ENCODE measurements at regions not wholly inside any gene's neighbourhood (a gene's known extent, or its start where the extent isn't known, plus 50 kb on each side); places are given as distances from the start of the nearest gene placed in this dataset.

GRCh38 chr4:113846433-113846832 is 84.9 kb upstream of the CAMK2D start:
- no peak for ATAC-seq
- no peak for TF ChIP-seq CREB5 (CRISPR knock-in tag; IDR thresholded peaks at IDR 0.05; ENCODE audit: low read depth)
- no peak for TF ChIP-seq PPARA (CRISPR knock-in tag; IDR thresholded peaks at IDR 0.05; ENCODE audit: borderline replicate concordance)
- no peak for TF ChIP-seq OSR1 (CRISPR knock-in tag; IDR thresholded peaks at IDR 0.05)
- no peak for TF ChIP-seq ZFP3 (CRISPR knock-in tag; IDR thresholded peaks at IDR 0.05)
- no peak for TF ChIP-seq RARB (CRISPR knock-in tag; IDR thresholded peaks at IDR 0.05)
- no peak for TF ChIP-seq ISL1 (CRISPR knock-in tag; IDR thresholded peaks at IDR 0.05)
- no peak for TF ChIP-seq TCF4 (CRISPR knock-in tag; IDR thresholded peaks at IDR 0.05; ENCODE audit: borderline replicate concordance)
- TF ChIP-seq CSDC2 (CRISPR knock-in tag; IDR thresholded peaks at IDR 0.05) = no peak
- no peak for TF ChIP-seq ARNTL (CRISPR knock-in tag; IDR thresholded peaks at IDR 0.05; ENCODE audit: borderline replicate concordance, low read depth)
- no peak for TF ChIP-seq ZFP30 (CRISPR knock-in tag; IDR thresholded peaks at IDR 0.05)
- TF ChIP-seq ESRRG (CRISPR knock-in tag; IDR thresholded peaks at IDR 0.05) = no peak
- no peak for TF ChIP-seq CSRNP3 (CRISPR knock-in tag; IDR thresholded peaks at IDR 0.05)
- TF ChIP-seq, protein P1, sequence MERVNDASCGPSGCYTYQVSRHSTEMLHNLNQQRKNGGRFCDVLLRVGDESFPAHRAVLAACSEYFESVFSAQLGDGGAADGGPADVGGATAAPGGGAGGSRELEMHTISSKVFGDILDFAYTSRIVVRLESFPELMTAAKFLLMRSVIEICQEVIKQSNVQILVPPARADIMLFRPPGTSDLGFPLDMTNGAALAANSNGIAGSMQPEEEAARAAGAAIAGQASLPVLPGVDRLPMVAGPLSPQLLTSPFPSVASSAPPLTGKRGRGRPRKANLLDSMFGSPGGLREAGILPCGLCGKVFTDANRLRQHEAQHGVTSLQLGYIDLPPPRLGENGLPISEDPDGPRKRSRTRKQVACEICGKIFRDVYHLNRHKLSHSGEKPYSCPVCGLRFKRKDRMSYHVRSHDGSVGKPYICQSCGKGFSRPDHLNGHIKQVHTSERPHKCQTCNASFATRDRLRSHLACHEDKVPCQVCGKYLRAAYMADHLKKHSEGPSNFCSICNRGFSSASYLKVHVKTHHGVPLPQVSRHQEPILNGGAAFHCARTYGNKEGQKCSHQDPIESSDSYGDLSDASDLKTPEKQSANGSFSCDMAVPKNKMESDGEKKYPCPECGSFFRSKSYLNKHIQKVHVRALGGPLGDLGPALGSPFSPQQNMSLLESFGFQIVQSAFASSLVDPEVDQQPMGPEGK (CRISPR knock-in tag; IDR thresholded peaks at IDR 0.05; ENCODE audit: borderline replicate concordance) = no peak
- TF ChIP-seq ZC3H10 (CRISPR knock-in tag; IDR thresholded peaks at IDR 0.05) = no peak
- no peak for TF ChIP-seq GLIS3 (CRISPR knock-in tag; IDR thresholded peaks at IDR 0.05)
- no peak for TF ChIP-seq ZNF565 (CRISPR knock-in tag; conservative IDR thresholded peaks at IDR 0.05; ENCODE audit: low read depth)
- TF ChIP-seq TOX (CRISPR knock-in tag; IDR thresholded peaks at IDR 0.05; ENCODE audit: borderline replicate concordance) = no peak
- no peak for TF ChIP-seq TSHZ2 (CRISPR knock-in tag; IDR thresholded peaks at IDR 0.05)
- no peak for TF ChIP-seq SNAI2 (CRISPR knock-in tag; IDR thresholded peaks at IDR 0.05)

GRCh38 chr4:113845138-113845537 is 83.6 kb upstream of the CAMK2D start:
- no peak for ATAC-seq
- TF ChIP-seq, protein P1 (CRISPR knock-in tag; IDR thresholded peaks at IDR 0.05; ENCODE audit: borderline replicate concordance) = no peak
- no peak for TF ChIP-seq SNAI2 (CRISPR knock-in tag; IDR thresholded peaks at IDR 0.05)
- no peak for TF ChIP-seq RARB (CRISPR knock-in tag; IDR thresholded peaks at IDR 0.05)
- TF ChIP-seq CSDC2 (CRISPR knock-in tag; IDR thresholded peaks at IDR 0.05) = no peak
- TF ChIP-seq ZFP3 (CRISPR knock-in tag; IDR thresholded peaks at IDR 0.05) = no peak
- no peak for TF ChIP-seq ESRRG (CRISPR knock-in tag; IDR thresholded peaks at IDR 0.05)
- no peak for TF ChIP-seq PPARA (CRISPR knock-in tag; IDR thresholded peaks at IDR 0.05; ENCODE audit: borderline replicate concordance)
- TF ChIP-seq TOX (CRISPR knock-in tag; IDR thresholded peaks at IDR 0.05; ENCODE audit: borderline replicate concordance) = no peak

DNA sequence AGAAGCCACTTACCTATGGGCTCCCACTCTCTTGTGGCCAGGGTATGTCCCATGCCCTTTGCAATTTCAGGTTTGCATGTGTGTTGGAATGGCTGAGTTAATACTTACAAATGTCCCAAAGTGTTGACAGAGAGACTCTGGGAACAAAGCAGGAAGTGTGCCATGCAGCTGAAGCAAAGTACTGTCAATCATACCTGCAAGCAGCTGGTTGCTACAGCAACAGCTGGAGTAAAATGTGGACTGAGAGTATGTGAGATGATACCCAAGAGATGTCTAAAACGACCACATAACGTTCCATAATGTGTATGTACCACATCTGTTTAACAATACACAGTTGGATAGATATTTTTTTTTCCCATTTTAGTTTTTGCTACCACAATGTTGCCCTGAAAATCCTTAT is 82.8 kb upstream of the CAMK2D start:
- no peak for ATAC-seq
- TF ChIP-seq ZNF70 (CRISPR knock-in tag; IDR thresholded peaks at IDR 0.05) (no peak), TSHZ2 (CRISPR knock-in tag; IDR thresholded peaks at IDR 0.05) (no peak), CSRNP3 (CRISPR knock-in tag; IDR thresholded peaks at IDR 0.05) (no peak), CSDC2 (CRISPR knock-in tag; IDR thresholded peaks at IDR 0.05) (no peak), SNAI2 (CRISPR knock-in tag; IDR thresholded peaks at IDR 0.05) (no peak), ARNTL (CRISPR knock-in tag; IDR thresholded peaks at IDR 0.05; ENCODE audit: borderline replicate concordance, low read depth) (no peak), OSR1 (CRISPR knock-in tag; IDR thresholded peaks at IDR 0.05) (no peak), TOX (CRISPR knock-in tag; IDR thresholded peaks at IDR 0.05; ENCODE audit: borderline replicate concordance) (no peak), ZFP3 (CRISPR knock-in tag; IDR thresholded peaks at IDR 0.05) (no peak), ISL1 (CRISPR knock-in tag; IDR thresholded peaks at IDR 0.05) (no peak), CREB5 (CRISPR knock-in tag; IDR thresholded peaks at IDR 0.05; ENCODE audit: low read depth) (no peak), ZNF565 (CRISPR knock-in tag; conservative IDR thresholded peaks at IDR 0.05; ENCODE audit: low read depth) (no peak), TCF4 (CRISPR knock-in tag; IDR thresholded peaks at IDR 0.05; ENCODE audit: borderline replicate concordance) (no peak)
